Ovary (tissue), 7 donors: ENCODE measurements at regions not wholly inside any gene's neighbourhood (a gene's known extent, or its start where the extent isn't known, plus 50 kb on each side); places are given as distances from the start of the nearest gene placed in this dataset.

Source experiments
- DNase-seq, 5 donors: peaks; one replicate each; pipeline ENCODE4 v3.0.0-alpha.2; 2019 to 2020
- H3K27ac ChIP-seq, 2 donors: fragments of 200-600 bp; one replicate each; pipeline versions ENCODE4 v1.5.1 to v1.8.0; 2019 to 2022
- H3K27me3 ChIP-seq: fragments of 200-600 bp; one replicate; pipeline ENCODE4 v1.8.0; 2022
- H3K36me3 ChIP-seq: fragments of 200-600 bp; sonication (generic); one replicate; pipeline ENCODE4 v1.5.1; 2019
- H3K4me1 ChIP-seq: one replicate; pipeline ENCODE4 v1.8.1; 2013; ENCODE audit warnings: mild to moderate bottlenecking, moderate library complexity; ENCODE audit not compliant: insufficient read depth
- H3K4me3 ChIP-seq: fragments of 200-600 bp; sonication (generic); one replicate; pipeline ENCODE4 v1.5.1; 2017
- H3K9me3 ChIP-seq, 2 donors: fragments of 200-600 bp in 1 of 2; sonication (generic) in 1 of 2; one replicate each; pipeline versions ENCODE4 v1.5.1 to v1.8.1; 2013 to 2019; ENCODE audit warnings: mild to moderate bottlenecking in 1 of 2, moderate library complexity in 1 of 2
- EP300 ChIP-seq: sonication (generic); formaldehyde crosslinking; IDR thresholded peaks from one replicate; pipeline ENCODE4 v1.6.1; 2017; ENCODE audit warnings: antibody characterized with exemption
- POLR2A ChIP-seq: fragments of 450-650 bp; IDR thresholded peaks from one replicate; pipeline ENCODE4 v1.6.1; 2017; ENCODE audit warnings: antibody characterized with exemption, mild to moderate bottlenecking, moderate library complexity
- WGBS, 3 donors: extraction: QIAGEN DNeasy Blood & Tissue Kit in 1 of 3; methylation state at CpG; one replicate each; pipeline versions ENCODE4 v1.1.5 to v1.1.7; 2013 to 2017; 5-methylcytosine and 5-hydroxymethylcytosine counted together
- intact Hi-C, 4 donors: fragments of 100-400 bp; cut with DNase I; formaldehyde crosslinking; loops; one replicate each; pipeline versions ENCODE4 v1.11.0 to v1.15.1; 2022 to 2023
- TF ChIP-seq, protein P1 (sequence below), 3 donors: fragments of 450-650 bp in 2 of 3; fragments of 200-600 bp in 1 of 3; IDR thresholded peaks; one replicate each; pipeline versions ENCODE4 v1.5.1 to v1.8.0; 2016 to 2022; ENCODE audit warnings: antibody characterized with exemption in 3 of 3, mild to moderate bottlenecking in 1 of 3
- donor health status: DM: no; HTN: no; CAD: no; lungs with moderate emphysema.
- donor health status: DM: no; HTN: no; CAD: no.
- donor health status: Bipolar disorder and iron deficiency.
- donor health status: DM: no; HTN: no; CAD: no.
- donor health status: DM: yes; HTN: yes; CAD: no.

DNA sequence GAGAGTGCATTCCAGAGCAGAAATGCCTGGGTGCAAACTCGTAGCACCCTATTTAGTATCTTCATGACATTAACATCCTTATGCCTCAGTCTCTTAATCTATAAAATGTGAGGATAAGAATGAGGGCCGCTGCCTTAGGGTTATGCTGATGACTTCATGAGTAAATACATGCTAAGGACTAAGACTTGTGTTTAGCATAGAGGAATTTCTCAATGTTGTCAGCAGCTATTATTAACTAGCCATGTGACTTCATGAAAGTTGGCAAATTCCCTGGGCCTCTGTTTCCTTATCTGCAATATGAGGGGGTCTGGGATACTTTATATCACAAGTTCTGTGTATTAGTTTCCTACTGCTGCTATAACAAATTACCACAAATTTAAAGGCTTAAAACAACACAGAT is 108.1 kb upstream of the RIPOR2 start:
- no peaks in the 10 kb centered on the region for H3K36me3 ChIP-seq
- no peak overlapping the region for H3K27ac ChIP-seq
- no peak overlapping the region for H3K4me3 ChIP-seq
- DNase-seq = no peak
- H3K4me1 ChIP-seq = no peaks in the 10 kb centered on the region
- TF ChIP-seq EP300 (no peak), POLR2A (no peak)
- TF ChIP-seq, protein P1, sequence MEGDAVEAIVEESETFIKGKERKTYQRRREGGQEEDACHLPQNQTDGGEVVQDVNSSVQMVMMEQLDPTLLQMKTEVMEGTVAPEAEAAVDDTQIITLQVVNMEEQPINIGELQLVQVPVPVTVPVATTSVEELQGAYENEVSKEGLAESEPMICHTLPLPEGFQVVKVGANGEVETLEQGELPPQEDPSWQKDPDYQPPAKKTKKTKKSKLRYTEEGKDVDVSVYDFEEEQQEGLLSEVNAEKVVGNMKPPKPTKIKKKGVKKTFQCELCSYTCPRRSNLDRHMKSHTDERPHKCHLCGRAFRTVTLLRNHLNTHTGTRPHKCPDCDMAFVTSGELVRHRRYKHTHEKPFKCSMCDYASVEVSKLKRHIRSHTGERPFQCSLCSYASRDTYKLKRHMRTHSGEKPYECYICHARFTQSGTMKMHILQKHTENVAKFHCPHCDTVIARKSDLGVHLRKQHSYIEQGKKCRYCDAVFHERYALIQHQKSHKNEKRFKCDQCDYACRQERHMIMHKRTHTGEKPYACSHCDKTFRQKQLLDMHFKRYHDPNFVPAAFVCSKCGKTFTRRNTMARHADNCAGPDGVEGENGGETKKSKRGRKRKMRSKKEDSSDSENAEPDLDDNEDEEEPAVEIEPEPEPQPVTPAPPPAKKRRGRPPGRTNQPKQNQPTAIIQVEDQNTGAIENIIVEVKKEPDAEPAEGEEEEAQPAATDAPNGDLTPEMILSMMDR (IDR thresholded peaks at IDR 0.05) = no peak
- H3K27me3 ChIP-seq = no peaks in the 10 kb centered on the region
- 85 to 96% (median 92%) methylated on average over 2 of the region's 2 CpGs for WGBS, 3 donors
- H3K9me3 ChIP-seq = no peaks in the 10 kb centered on the region
- intact Hi-C loops = no loop called here

DNA sequence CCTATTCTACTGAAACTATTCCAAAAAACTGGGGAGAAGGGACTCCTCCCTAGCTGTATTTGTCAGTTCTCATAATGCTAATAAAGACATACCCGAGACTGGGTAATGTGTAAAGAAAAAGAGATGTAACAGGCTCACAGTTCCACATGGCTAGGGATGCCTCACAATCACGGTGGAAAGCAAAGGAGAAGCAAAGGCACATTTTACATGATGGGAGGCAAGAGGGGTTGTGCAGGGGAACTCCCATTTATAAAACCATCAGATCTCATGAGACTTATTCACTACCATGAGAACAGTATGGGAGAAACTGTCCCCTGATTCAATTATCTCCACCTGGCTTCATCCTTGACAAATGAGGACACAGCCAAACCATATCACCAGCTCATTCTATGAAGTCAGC is 111.2 kb upstream of the RIPOR2 start:
- DNase-seq = no peak
- Histone ChIP-seq H3K4me3 (no peak overlapping the region), H3K36me3 (no peaks in the 10 kb centered on the region), H3K27me3 (no peaks in the 10 kb centered on the region), H3K27ac (no peak overlapping the region), H3K4me1 (no peaks in the 10 kb centered on the region), H3K9me3 (no peaks in the 10 kb centered on the region)
- intact Hi-C loops = no loop called here
- 84 to 93% (median 87%) methylated on average over 2 of the region's 2 CpGs for WGBS, 3 donors
- TF ChIP-seq EP300 = no peak
- TF ChIP-seq, protein P1 (IDR thresholded peaks at IDR 0.05) = no peak
- no peak for TF ChIP-seq POLR2A

DNA sequence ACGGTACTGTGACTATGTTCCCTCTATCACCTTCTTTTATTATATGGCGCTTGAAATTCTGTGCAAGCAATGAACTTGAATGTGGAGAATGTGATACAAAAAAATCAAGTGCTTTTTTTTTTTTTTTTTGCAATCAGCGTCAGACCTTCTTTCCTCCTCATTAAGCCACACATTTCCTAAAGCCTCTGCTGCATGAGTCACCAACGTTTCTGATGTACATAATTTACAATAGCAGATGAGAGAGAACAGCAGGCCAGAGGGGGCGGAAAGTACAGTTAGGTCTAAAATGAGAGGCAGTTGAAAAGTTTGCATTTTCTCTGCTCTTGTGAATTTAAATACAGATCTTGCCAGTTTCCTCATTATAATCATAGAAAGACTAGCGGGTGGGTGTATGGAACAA is 114.6 kb upstream of the RIPOR2 start:
- no peak overlapping the region for H3K27ac ChIP-seq
- DNase-seq = no peak
- 21 to 27% (median 24%) methylated on average over 6 of the region's 6 CpGs for WGBS, 3 donors
- intact Hi-C loops = no loop called here
- TF ChIP-seq, protein P1 (IDR thresholded peaks at IDR 0.05) = no peak
- TF ChIP-seq EP300 = no peak
- no peak for TF ChIP-seq POLR2A
- H3K9me3 ChIP-seq = no peaks in the 10 kb centered on the region
- H3K4me3 ChIP-seq = no peak overlapping the region
- no peaks in the 10 kb centered on the region for H3K4me1 ChIP-seq
- H3K36me3 ChIP-seq = no peaks in the 10 kb centered on the region
- H3K27me3 ChIP-seq = no peaks in the 10 kb centered on the region

DNA sequence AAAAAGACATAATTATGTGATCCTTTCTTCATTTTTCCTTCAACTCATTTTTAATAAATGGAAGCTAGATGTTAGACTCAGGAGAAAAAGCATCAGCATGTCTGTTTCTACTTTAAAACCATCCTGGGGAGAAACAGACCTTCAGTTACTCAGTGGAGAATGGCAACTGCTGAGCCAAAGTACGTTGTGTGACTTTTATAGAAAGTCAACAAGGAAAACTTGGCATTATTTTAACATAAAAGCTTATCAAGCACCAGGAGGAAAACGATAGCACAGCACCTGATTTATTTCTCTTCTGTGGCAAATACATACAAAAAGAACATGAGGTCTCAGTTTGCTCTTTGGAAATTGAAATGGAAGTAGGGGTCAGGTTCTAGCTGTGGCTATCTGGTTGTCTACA is 115.3 kb upstream of the RIPOR2 start:
- intact Hi-C loops = no loop called here
- Histone ChIP-seq H3K4me3 (no peak overlapping the region), H3K9me3 (no peaks in the 10 kb centered on the region), H3K4me1 (no peaks in the 10 kb centered on the region), H3K27me3 (no peaks in the 10 kb centered on the region), H3K27ac (no peak overlapping the region), H3K36me3 (no peaks in the 10 kb centered on the region)
- DNase-seq = no peak
- WGBS, 3 donors = 5 to 10% (median 9%) methylated on average over 2 of the region's 2 CpGs
- TF ChIP-seq, protein P1 (IDR thresholded peaks at IDR 0.05) = no peak
- TF ChIP-seq EP300 = no peak
- no peak for TF ChIP-seq POLR2A

DNA sequence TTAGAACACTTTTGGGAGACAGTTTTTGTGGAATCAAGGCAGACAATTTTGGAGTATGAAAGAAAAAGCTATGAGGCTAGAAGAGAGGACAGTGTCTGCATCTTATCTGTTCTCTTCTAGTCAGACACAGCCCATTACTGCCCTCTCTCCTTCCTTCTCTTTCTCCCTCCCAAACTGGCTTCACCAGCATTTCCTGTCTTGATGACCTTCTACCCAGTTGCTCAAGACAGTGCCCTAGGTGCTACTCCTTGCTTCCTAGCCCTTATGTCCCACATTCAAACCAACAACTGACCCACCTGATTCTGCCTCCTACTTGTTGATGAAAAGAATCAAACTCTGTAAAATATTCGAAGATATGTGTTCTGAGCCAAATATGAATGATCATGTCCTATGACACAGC is 116.4 kb upstream of the RIPOR2 start:
- TF ChIP-seq, protein P1 (IDR thresholded peaks at IDR 0.05) = no peak
- TF ChIP-seq EP300 = no peak
- Histone ChIP-seq H3K27me3 (no peaks in the 10 kb centered on the region), H3K4me3 (no peak overlapping the region), H3K9me3 (no peaks in the 10 kb centered on the region), H3K36me3 (no peaks in the 10 kb centered on the region), H3K27ac (no peak overlapping the region), H3K4me1 (no peaks in the 10 kb centered on the region)
- intact Hi-C loops = no loop called here
- 88 to 100% (median 90%) methylated on average over 1 of the region's 1 CpG for WGBS, 3 donors
- no peak for DNase-seq
